HL-60 (cell line): ENCODE measurements at regions not wholly inside any gene's neighbourhood (a gene's known extent, or its start where the extent isn't known, plus 50 kb on each side); places are given as distances from the start of the nearest gene placed in this dataset.

Experiments
- CTCF ChIP-seq: IDR thresholded peaks from one replicate; pipeline ENCODE4 v1.5.1; 2011; ENCODE audit warnings: low read length, control low read depth, inconsistent platforms; ENCODE audit not compliant: insufficient read depth
- GABPA ChIP-seq: IDR thresholded peaks from 2 replicates; pipeline ENCODE4 v1.6.1; 2012; ENCODE audit warnings: low read depth

- no peak for TF ChIP-seq GABPA
- no peak for TF ChIP-seq CTCF
Observed at GRCh38 chr3:72582211-72582878, 265.9 kb downstream of the SHQ1 start.
